HepG2 (cell line): ENCODE measurements at regions not wholly inside any gene's neighbourhood (a gene's known extent, or its start where the extent isn't known, plus 50 kb on each side); places are given as distances from the start of the nearest gene placed in this dataset.

Source experiments
- ATAC-seq: fragments of 200-7000 bp; cut with Tn5 transposase; 3 replicates; pipeline ENCODE4 v1.9.1; 2020; ENCODE audit warnings: mild to moderate bottlenecking, moderate library complexity
- BruUV-seq: library from RNA; stranded (reverse); fragments of 400-500 nt; replicated peaks from 2 replicates; lab custom pipeline; 2021; lab: Mats Ljungman, UMichigan
- CTCF ChIA-PET: fragments of 300-600 bp; formaldehyde crosslinking; extraction: SDS; loops from one replicate; lab custom pipeline; 2021; ENCODE audit warnings: low total read pairs, inconsistent platforms, low intra/inter-chr PET ratio; lab: Yijun Ruan, JAX
- POLR2A ChIA-PET: fragments of 350-600 bp; sonication (Branson Sonifier 250); formaldehyde crosslinking; loops from one replicate; lab custom pipeline; 2020; ENCODE audit warnings: antibody characterized with exemption, inconsistent platforms; lab: Yijun Ruan, JAX
- DNase-seq: peaks from one replicate; pipeline ENCODE4 v3.0.0-alpha.2; 2015; ENCODE audit warnings: low spot score
- FAIRE-seq: peaks from 3 replicates; lab custom pipeline; 2011; peaks lifted over from hg19 to GRCh38; lab: Jason Lieb, UNC
- H2AFZ ChIP-seq: one replicate; pipeline ENCODE4 v1.6.1; 2011; ENCODE audit warnings: low read length, inconsistent platforms
- H3K27ac ChIP-seq: fragments of 300-600 bp; 3 replicates; pipeline ENCODE4 v1.8.0; 2011; ENCODE audit warnings: mixed run types, mild to moderate bottlenecking, mixed read lengths, low read length, inconsistent platforms; ENCODE audit not compliant: insufficient read depth; ENCODE audit errors: extremely low read length
- H3K27me3 ChIP-seq, 2 experiments: fragments of 200-600 bp in 1 of 2; 2 replicates in 1 of 2; 3 replicates in 1 of 2; pipeline versions ENCODE4 v1.6.0 to v1.8.0; 2011; ENCODE audit warnings: low read length in 2 of 2, mild to moderate bottlenecking in 2 of 2, moderate library complexity in 2 of 2, inconsistent platforms in 1 of 2; ENCODE audit not compliant: insufficient read depth in 2 of 2, control insufficient read depth in 1 of 2
- H3K36me3 ChIP-seq, 2 experiments: fragments of 200-600 bp in 1 of 2; replicated peaks in 1 of 2; 2 replicates in 1 of 2; 3 replicates in 1 of 2; pipeline versions ENCODE4 v1.5.1 to v1.8.0; 2011; ENCODE audit warnings: low read length in 2 of 2, inconsistent platforms in 1 of 2; ENCODE audit not compliant: insufficient read depth in 2 of 2, control insufficient read depth in 1 of 2
- H3K4me1 ChIP-seq: 2 replicates; pipeline ENCODE4 v1.5.1; 2012; ENCODE audit warnings: low read length, inconsistent platforms; ENCODE audit not compliant: insufficient read depth
- H3K4me2 ChIP-seq: 2 replicates; pipeline ENCODE4 v1.6.0; 2011; ENCODE audit warnings: low read depth, low read length, inconsistent platforms
- H3K4me3 ChIP-seq, 3 experiments: fragments of 200-600 bp in 1 of 3; sonication (generic), shearing (Covaris generic) in 1 of 3; replicated peaks in 1 of 3; 2 replicates each; pipeline ENCODE4 v1.5.1; 2011 to 2016; ENCODE audit warnings: low read length in 3 of 3, inconsistent platforms in 2 of 3, low read depth in 2 of 3, mild to moderate bottlenecking in 2 of 3, control low read depth in 1 of 3, mixed read lengths in 1 of 3; ENCODE audit not compliant: insufficient read depth in 1 of 3
- H3K79me2 ChIP-seq: one replicate; pipeline ENCODE4 v1.6.1; 2011; ENCODE audit warnings: low read length, inconsistent platforms; ENCODE audit not compliant: insufficient read depth
- H3K9ac ChIP-seq: 2 replicates; pipeline ENCODE4 v1.6.0; 2011; ENCODE audit warnings: mild to moderate bottlenecking, low read depth, low read length, inconsistent platforms; ENCODE audit not compliant: insufficient read depth
- H3K9me3 ChIP-seq: 2 replicates; pipeline ENCODE4 v1.5.1; 2012; ENCODE audit warnings: mild to moderate bottlenecking, low read length
- H4K20me1 ChIP-seq: 2 replicates; pipeline ENCODE4 v1.6.0; 2011; ENCODE audit warnings: inconsistent platforms, mild to moderate bottlenecking, low read length, moderate library complexity; ENCODE audit not compliant: insufficient read depth
- CTCF ChIP-seq: sonication (generic); formaldehyde crosslinking; IDR thresholded peaks from 2 replicates; pipeline ENCODE4 v1.5.0; 2020; ENCODE audit warnings: mild to moderate bottlenecking, missing genetic modification reagents, moderate library complexity
- KDM1A ChIP-seq: IDR thresholded peaks from 2 replicates; pipeline ENCODE4 v1.6.1; 2016; ENCODE audit warnings: missing compliant biosample characterization
- NR1H2 ChIP-seq: sonication (generic); formaldehyde crosslinking; IDR thresholded peaks from 2 replicates; pipeline ENCODE4 v1.8.1; 2022; ENCODE audit warnings: low read depth, missing genetic modification reagents, borderline replicate concordance
- PBX3 ChIP-seq: sonication (generic); formaldehyde crosslinking; IDR thresholded peaks from 2 replicates; pipeline ENCODE4 v1.8.1; 2023; ENCODE audit warnings: missing genetic modification reagents, inconsistent platforms, borderline replicate concordance
- SMAD9 ChIP-seq: sonication (generic); formaldehyde crosslinking; IDR thresholded peaks from 2 replicates; pipeline ENCODE4 v1.5.1; 2020; ENCODE audit warnings: mild to moderate bottlenecking, missing genetic modification reagents
- SMC3 ChIP-seq: IDR thresholded peaks from 2 replicates; pipeline ENCODE4 v1.6.1; 2011; ENCODE audit warnings: low read length, improper control_type of control experiment
- STAG1 ChIP-seq: sonication (generic); formaldehyde crosslinking; IDR thresholded peaks from 2 replicates; pipeline ENCODE4 v1.4.0; 2020; ENCODE audit warnings: missing genetic modification reagents
- TEAD3 ChIP-seq: optimal IDR thresholded peaks from 2 replicates; pipeline ENCODE3; 2016; ENCODE audit warnings: borderline replicate concordance
- ZNF138 ChIP-seq: sonication (generic); formaldehyde crosslinking; IDR thresholded peaks from 2 replicates; pipeline ENCODE4 v1.5.0; 2020; ENCODE audit warnings: mild to moderate bottlenecking, low read depth, missing genetic modification reagents
- ZNF275 ChIP-seq: sonication (generic); formaldehyde crosslinking; IDR thresholded peaks from 2 replicates; pipeline ENCODE4 v1.8.0; 2022; ENCODE audit warnings: missing genetic modification reagents, mild to moderate bottlenecking, inconsistent platforms, borderline replicate concordance
- ZNF546 ChIP-seq: sonication (generic); formaldehyde crosslinking; conservative IDR thresholded peaks from 2 replicates; pipeline ENCODE4 v1.8.1; 2023; ENCODE audit warnings: mild to moderate bottlenecking, missing genetic modification reagents
- ZNF572 ChIP-seq: sonication (generic); formaldehyde crosslinking; IDR thresholded peaks from 2 replicates; pipeline ENCODE4 v1.5.1; 2020; ENCODE audit warnings: mild to moderate bottlenecking, missing genetic modification reagents
- WGBS: methylation state at CpG from one replicate; pipeline ENCODE4 v1.1.6; 2017; ENCODE audit warnings: low lambda C conversion rate; 5-methylcytosine and 5-hydroxymethylcytosine counted together
- in situ Hi-C: cut with HindIII; loops from 2 replicates; pipeline ENCODE4 v1.10.0; 2017; ENCODE audit warnings: low pct_unique_long_range_greater_than_20kb; ENCODE audit not compliant: extremely low pct_ligation_motif_present
- intact Hi-C: fragments of 100-400 bp; cut with micrococcal nuclease; formaldehyde crosslinking; loops from one replicate; pipeline ENCODE4 v1.10.0; 2022; ENCODE audit not compliant: unreplicated experiment

GRCh38 chr1:147389532-147390184, 147.2 kb downstream of the CHD1L start:
- FAIRE-seq, result peak; percentile 81
- Histone ChIP-seq H3K4me2 (no peak overlapping the region), H3K36me3 (no peaks in the 10 kb centered on the region), H3K79me2 (no peaks in the 10 kb centered on the region), H4K20me1 (no peaks in the 10 kb centered on the region), H3K4me1 (no peaks in the 10 kb centered on the region), H3K9ac (no peak overlapping the region), H3K4me3 (no peak overlapping the region), H3K27me3 (no peaks in the 10 kb centered on the region; a peak in 1 of 5 replicates), H3K27ac (no peak overlapping the region), H3K9me3 (no peaks in the 10 kb centered on the region), H2AFZ (no peak overlapping the region)
- 48% methylated on average over 8 of the region's 8 CpGs for WGBS
- DNase-seq, result peak; percentile 46
- in situ Hi-C loops, result loop anchor here (5.0 kb wide), 1 partner anchor 117 kb away; no protein-coding TSS in a partner anchor
- TF ChIP-seq ZNF138 (CRISPR knock-in tag) (no peak), NR1H2 (no peak), STAG1 (CRISPR knock-in tag) (peak; percentile 82), SMC3 (peak; percentile 70), TEAD3 (CRISPR knock-in tag) (peak; percentile 46), CTCF (CRISPR knock-in tag) (peak; percentile 84)
- CTCF ChIA-PET, result interaction anchor here (1.4 kb wide), 1 partner anchor 116 kb away, joined by 10 read pairs; no protein-coding TSS in a partner anchor
- POLR2A ChIA-PET, result no interaction called here
- intact Hi-C loops, result loop anchor here (1.0 kb wide), 1 partner anchor 110 kb away; no protein-coding TSS in a partner anchor
- ATAC-seq, result peak; percentile 95
- BruUV-seq, result no TSS peak

- Histone ChIP-seq H3K4me3 (no peak overlapping the region), H3K36me3 (no peaks in the 10 kb centered on the region), H3K27ac (no peak overlapping the region), H3K27me3 (no peaks in the 10 kb centered on the region; a peak in 1 of 5 replicates), H4K20me1 (no peaks in the 10 kb centered on the region), H3K4me2 (no peak overlapping the region), H3K79me2 (no peaks in the 10 kb centered on the region), H3K4me1 (no peaks in the 10 kb centered on the region), H3K9me3 (no peaks in the 10 kb centered on the region), H2AFZ (no peak overlapping the region), H3K9ac (no peak overlapping the region)
- ATAC-seq (no peak), DNase-seq (no peak), FAIRE-seq (no peak)
- ChIA-PET CTCF (interaction anchor here (1.4 kb wide), 1 partner anchor 117 kb away, joined by 10 read pairs; no protein-coding TSS in a partner anchor), POLR2A (no interaction called here)
- intact Hi-C loops, result loop anchor here (1.0 kb wide), 1 partner anchor 111 kb away; no protein-coding TSS in a partner anchor
- WGBS, result 0% methylated on average over 3 of the region's 3 CpGs
- in situ Hi-C loops, result no loop called here
- no TSS peak for BruUV-seq
- TF ChIP-seq ZNF572 (CRISPR knock-in tag), result no peak
- no peak for TF ChIP-seq KDM1A (CRISPR knock-in tag)
- no peak for TF ChIP-seq PBX3
- no peak for TF ChIP-seq ZNF275 (CRISPR knock-in tag)
- TF ChIP-seq ZNF546, result no peak
- no peak for TF ChIP-seq SMAD9
These were observed 147.7 kb downstream of the CHD1L start for GRCh38 chr1:147390185-147390542.
